GM12878 (cell line): ENCODE measurements at regions not wholly inside any gene's neighbourhood (a gene's known extent, or its start where the extent isn't known, plus 50 kb on each side); places are given as distances from the start of the nearest gene placed in this dataset.

Experiments
- ATAC-seq: fragments of 200-7000 bp; cut with Tn5 transposase; 3 replicates; pipeline ENCODE4 v1.9.1; 2020; ENCODE audit warnings: mild to moderate bottlenecking, moderate library complexity
- BruUV-seq: library from RNA; stranded (reverse); fragments of 400-500 nt; replicated peaks from 2 replicates; lab custom pipeline; 2021; lab: Mats Ljungman, UMichigan
- CTCF ChIA-PET: fragments of 300-600 bp; sonication (Branson Sonifier 250); formaldehyde crosslinking; extraction: SDS; loops from one replicate; lab custom pipeline; 2021; ENCODE audit warnings: inconsistent platforms; lab: Yijun Ruan, JAX
- POLR2A ChIA-PET: fragments of 350-600 bp; formaldehyde crosslinking; extraction: SDS; loops from one replicate; lab custom pipeline; 2021; ENCODE audit warnings: inconsistent platforms; lab: Charles Lee
- RAD21 ChIA-PET: fragments of 300-600 bp; sonication (Branson Sonifier 250); formaldehyde crosslinking; loops from one replicate; lab custom pipeline; 2023; ENCODE audit warnings: antibody characterized with exemption; ENCODE audit not compliant: unreplicated experiment; lab: Charles Lee
- SMC1A ChIA-PET: fragments of 300-600 bp; sonication (Branson Sonifier 250); formaldehyde crosslinking; loops from one replicate; lab custom pipeline; 2023; ENCODE audit not compliant: unreplicated experiment, uncharacterized antibody; lab: Charles Lee
- DNase-seq: peaks from one replicate; pipeline ENCODE4 v3.0.0-alpha.2; 2011; ENCODE audit warnings: low read depth, low spot score
- FAIRE-seq: peaks from 3 replicates; lab custom pipeline; 2011; peaks lifted over from hg19 to GRCh38; lab: Jason Lieb, UNC
- H2AFZ ChIP-seq: 2 replicates; pipeline ENCODE4 v1.6.0; 2011; ENCODE audit warnings: low read depth, low read length, control low read depth; ENCODE audit not compliant: control insufficient read depth
- H3K27ac ChIP-seq: 2 replicates; pipeline ENCODE4 v1.5.1; 2011; ENCODE audit warnings: control low read depth; ENCODE audit not compliant: control insufficient read depth, insufficient read depth
- H3K27me3 ChIP-seq, 2 experiments: replicated peaks in 1 of 2; 2 replicates each; pipeline versions ENCODE4 v1.6.0 to v1.6.1; 2011; ENCODE audit warnings: low read length in 1 of 2; ENCODE audit not compliant: control insufficient read depth in 2 of 2, insufficient read depth in 2 of 2
- H3K36me3 ChIP-seq, 2 experiments: 2 replicates each; pipeline ENCODE4 v1.5.1; 2011; ENCODE audit warnings: low read length in 1 of 2; ENCODE audit not compliant: control insufficient read depth in 2 of 2, insufficient read depth in 2 of 2
- H3K4me1 ChIP-seq: 2 replicates; pipeline ENCODE4 v1.6.1; 2011; ENCODE audit warnings: mild to moderate bottlenecking, low read length, moderate library complexity, mixed read lengths; ENCODE audit not compliant: control insufficient read depth, insufficient read depth
- H3K4me2 ChIP-seq: 2 replicates; pipeline ENCODE4 v1.6.0; 2011; ENCODE audit warnings: control low read depth; ENCODE audit not compliant: control insufficient read depth, insufficient read depth
- H3K4me3 ChIP-seq: fragments of 200-600 bp; sonication (generic); 2 replicates; pipeline ENCODE4 v1.5.1; 2016
- H3K79me2 ChIP-seq: 2 replicates; pipeline ENCODE4 v1.6.0; 2011; ENCODE audit warnings: low read length; ENCODE audit not compliant: control insufficient read depth, insufficient read depth
- H3K9ac ChIP-seq: 2 replicates; pipeline ENCODE4 v1.8.0; 2011; ENCODE audit warnings: low read length, control low read depth, mixed read lengths; ENCODE audit not compliant: control insufficient read depth, insufficient read depth
- H3K9me3 ChIP-seq: replicated peaks from 3 replicates; pipeline ENCODE4 v1.5.1; 2011; ENCODE audit warnings: mild to moderate bottlenecking, low read length; ENCODE audit not compliant: control insufficient read depth, insufficient read depth
- H4K20me1 ChIP-seq: 2 replicates; pipeline ENCODE4 v1.6.0; 2011; ENCODE audit not compliant: control insufficient read depth, insufficient read depth
- BCL11A ChIP-seq: IDR thresholded peaks from 2 replicates; pipeline ENCODE4 v1.6.1; 2011; ENCODE audit warnings: low read depth, low read length
- IRF3 ChIP-seq: fragments of 450-650 bp; IDR thresholded peaks from 2 replicates; pipeline ENCODE4 v1.6.1; 2014; ENCODE audit warnings: mild to moderate bottlenecking
- IRF5 ChIP-seq: fragments of 450-650 bp; IDR thresholded peaks from 2 replicates; pipeline ENCODE4 v1.6.1; 2017; ENCODE audit warnings: borderline replicate concordance
- PAX8 ChIP-seq: fragments of 450-650 bp; IDR thresholded peaks from 2 replicates; pipeline ENCODE4 v1.6.1; 2017; ENCODE audit warnings: mild to moderate bottlenecking, moderate library complexity
- POLR2AphosphoS2 ChIP-seq: IDR thresholded peaks from 2 replicates; pipeline ENCODE4 v1.6.1; 2011; ENCODE audit warnings: low read depth, mild to moderate bottlenecking, low read length, improper control_type of control experiment, moderate library complexity
- TAF1 ChIP-seq: IDR thresholded peaks from 2 replicates; pipeline ENCODE4 v1.6.1; 2011; ENCODE audit warnings: mild to moderate bottlenecking, low read depth, low read length, borderline replicate concordance
- ZBED1 ChIP-seq: IDR thresholded peaks from 2 replicates; pipeline ENCODE4 v1.6.1; 2016; ENCODE audit warnings: borderline replicate concordance
- ZBTB11 ChIP-seq: fragments of 450-650 bp; formaldehyde crosslinking; IDR thresholded peaks from 2 replicates; pipeline ENCODE4 v1.5.0; 2022; ENCODE audit warnings: mild to moderate bottlenecking, missing genetic modification characterization
- ZBTB33 ChIP-seq: fragments of 450-650 bp; IDR thresholded peaks from 2 replicates; pipeline ENCODE4 v1.6.1; 2017; ENCODE audit warnings: mild to moderate bottlenecking
- ZNF687 ChIP-seq: fragments of 450-650 bp; IDR thresholded peaks from 2 replicates; pipeline ENCODE4 v1.6.1; 2017; ENCODE audit warnings: mild to moderate bottlenecking, moderate library complexity
- ZZZ3 ChIP-seq: IDR thresholded peaks from 2 replicates; pipeline ENCODE4 v1.6.1; 2011; ENCODE audit warnings: low read depth; ENCODE audit not compliant: control insufficient read depth, insufficient read length
- WGBS: methylation state at CpG from one replicate; pipeline ENCODE4 v1.1.6; 2016; ENCODE audit warnings: low lambda C conversion rate; ENCODE audit not compliant: insufficient replicate concordance, insufficient coverage; ENCODE audit errors: missing lambda C conversion rate; 5-methylcytosine and 5-hydroxymethylcytosine counted together
- in situ Hi-C: fragments of 300-500 bp; cut with MboI; formaldehyde crosslinking; loops from 9 replicates; pipeline ENCODE4 v1.14.3; 2018; ENCODE audit warnings: mixed read lengths
- intact Hi-C: fragments of 100-400 bp; cut with micrococcal nuclease; formaldehyde crosslinking; loops from one replicate; pipeline ENCODE4 v1.14.2; 2022; ENCODE audit not compliant: unreplicated experiment

- DNase-seq: no peak
- ChIA-PET RAD21 (no interaction called here), SMC1A (no interaction called here), POLR2A (no interaction called here), CTCF (no interaction called here)
- in situ Hi-C loops: no loop called here
- Histone ChIP-seq H3K27ac (no peak overlapping the region), H4K20me1 (no peaks in the 10 kb centered on the region), H3K4me1 (no peaks in the 10 kb centered on the region), H3K27me3 (no peaks in the 10 kb centered on the region), H3K4me2 (no peak overlapping the region), H3K36me3 (no peaks in the 10 kb centered on the region), H3K9me3 (no peaks in the 10 kb centered on the region), H3K4me3 (no peak overlapping the region), H2AFZ (no peak overlapping the region), H3K79me2 (no peaks in the 10 kb centered on the region), H3K9ac (no peak overlapping the region)
- no peak for TF ChIP-seq ZZZ3
- no peak for TF ChIP-seq BCL11A
- TF ChIP-seq IRF3: no peak
- no peak for TF ChIP-seq ZNF687
- no peak for TF ChIP-seq ZBTB33
- TF ChIP-seq ZBED1: no peak
- no peak for TF ChIP-seq TAF1
- TF ChIP-seq IRF5: no peak
- no peak for TF ChIP-seq ZBTB11
- TF ChIP-seq PAX8: no peak
- no peak for TF ChIP-seq POLR2AphosphoS2
- WGBS: 8% methylated on average over 1 of the region's 1 CpG
- no peak for ATAC-seq
- no peak for FAIRE-seq
- intact Hi-C loops: no loop called here
- no TSS peak for BruUV-seq
Measured at GRCh38 chr12:86945685-86946196, 689.5 kb upstream of the MGAT4C start.
